Mesendoderm (in vitro differentiated cells): ENCODE measurements at regions not wholly inside any gene's neighbourhood (a gene's known extent, or its start where the extent isn't known, plus 50 kb on each side); places are given as distances from the start of the nearest gene placed in this dataset.

ENCODE experiments used
- DNase-seq: peaks from one replicate; pipeline ENCODE4 v3.0.0; 2013
- H2AK5ac ChIP-seq: 2 replicates; pipeline ENCODE4 v1.6.1; 2013; ENCODE audit warnings: low read length, inconsistent platforms
- H2BK120ac ChIP-seq: 2 replicates; pipeline ENCODE4 v1.6.1; 2013; ENCODE audit warnings: low read depth, mild to moderate bottlenecking, low read length, moderate library complexity, mixed read lengths
- H2BK15ac ChIP-seq: replicated peaks from 2 replicates; pipeline ENCODE4 v1.6.1; 2013; ENCODE audit warnings: low read depth, mild to moderate bottlenecking, moderate library complexity
- H2BK5ac ChIP-seq: 2 replicates; pipeline ENCODE4 v1.6.1; 2013; ENCODE audit warnings: low read length, inconsistent platforms
- H3K18ac ChIP-seq: 2 replicates; pipeline ENCODE4 v1.6.1; 2013; ENCODE audit warnings: mild to moderate bottlenecking, low read length, mixed read lengths
- H3K23ac ChIP-seq: one replicate; pipeline ENCODE4 v1.6.1; 2013; ENCODE audit warnings: low read length
- H3K27ac ChIP-seq: 2 replicates; pipeline ENCODE4 v1.5.1; 2013; ENCODE audit warnings: low read depth, mild to moderate bottlenecking, inconsistent platforms, low read length, moderate library complexity
- H3K27me3 ChIP-seq: 2 replicates; pipeline ENCODE4 v1.6.1; 2013; ENCODE audit warnings: low read length, control low read depth, mild to moderate bottlenecking, inconsistent platforms; ENCODE audit not compliant: insufficient read depth, poor library complexity
- H3K36me3 ChIP-seq: 2 replicates; pipeline ENCODE4 v1.6.1; 2013; ENCODE audit warnings: low read length, inconsistent platforms; ENCODE audit not compliant: control insufficient read depth, insufficient read depth
- H3K4ac ChIP-seq: one replicate; pipeline ENCODE4 v1.6.1; 2013; ENCODE audit warnings: low read depth, mild to moderate bottlenecking, low read length, moderate library complexity
- H3K4me1 ChIP-seq: 2 replicates; pipeline ENCODE4 v1.6.1; 2013; ENCODE audit warnings: low read depth, low read length, inconsistent platforms; ENCODE audit not compliant: control insufficient read depth
- H3K4me2 ChIP-seq: 2 replicates; pipeline ENCODE4 v1.6.1; 2013; ENCODE audit warnings: low read length
- H3K4me3 ChIP-seq: 2 replicates; pipeline ENCODE4 v1.5.1; 2013; ENCODE audit warnings: mild to moderate bottlenecking, low read length
- H3K56ac ChIP-seq: one replicate; pipeline ENCODE4 v1.6.1; 2013; ENCODE audit warnings: low read length
- H3K79me1 ChIP-seq: 2 replicates; pipeline ENCODE4 v1.6.1; 2013; ENCODE audit warnings: low read length, inconsistent platforms
- H3K79me2 ChIP-seq: 2 replicates; pipeline ENCODE4 v1.6.1; 2013; ENCODE audit warnings: mild to moderate bottlenecking, low read length; ENCODE audit not compliant: control insufficient read depth, insufficient read depth
- H3K9ac ChIP-seq: 2 replicates; pipeline ENCODE4 v1.6.1; 2013; ENCODE audit warnings: low read length, inconsistent platforms
- H4K5ac ChIP-seq: one replicate; pipeline ENCODE4 v1.6.1; 2013; ENCODE audit warnings: low read length
- H4K8ac ChIP-seq: one replicate; pipeline ENCODE4 v1.6.1; 2013; ENCODE audit warnings: low read depth, mild to moderate bottlenecking, control low read depth, low read length, moderate library complexity
- WGBS: extraction: QIAGEN DNeasy Blood & Tissue Kit; methylation state at CpG from one replicate; pipeline ENCODE4 v1.1.7; 2013; ENCODE audit warnings: low lambda C conversion rate, missing lambda C conversion rate; ENCODE audit not compliant: insufficient coverage; ENCODE audit errors: extremely low coverage; 5-methylcytosine and 5-hydroxymethylcytosine counted together

GRCh38 chr1:30619619-30620018 lies 103.8 kb downstream of the MATN1 start:
- Histone ChIP-seq H3K4ac (no peak overlapping the region), H4K5ac (no peak overlapping the region), H2BK120ac (no peak overlapping the region), H3K23ac (no peak overlapping the region), H3K4me2 (no peak overlapping the region), H3K27me3 (no peaks in the 10 kb centered on the region), H3K79me1 (no peaks in the 10 kb centered on the region), H3K56ac (no peak overlapping the region), H2BK5ac (no peak overlapping the region), H3K4me1 (peaks cover 3% of the 10 kb centered on the region), H2AK5ac (no peak overlapping the region), H3K79me2 (no peaks in the 10 kb centered on the region), H4K8ac (no peak overlapping the region), H3K18ac (no peak overlapping the region), H2BK15ac (no peak overlapping the region), H3K27ac (no peak overlapping the region), H3K4me3 (no peak overlapping the region), H3K9ac (no peak overlapping the region), H3K36me3 (no peaks in the 10 kb centered on the region)
- DNase-seq: no peak
- 100% methylated on average over 1 of the region's 4 CpGs for WGBS

- Histone ChIP-seq H3K4ac (no peak overlapping the region), H3K4me1 (peaks cover 3% of the 10 kb centered on the region), H2BK15ac (no peak overlapping the region), H3K36me3 (no peaks in the 10 kb centered on the region), H3K56ac (no peak overlapping the region), H2BK5ac (no peak overlapping the region), H3K27me3 (no peaks in the 10 kb centered on the region), H3K4me2 (no peak overlapping the region), H2BK120ac (no peak overlapping the region), H3K18ac (no peak overlapping the region), H4K5ac (no peak overlapping the region), H3K79me2 (no peaks in the 10 kb centered on the region), H3K4me3 (no peak overlapping the region), H4K8ac (no peak overlapping the region), H3K79me1 (no peaks in the 10 kb centered on the region), H3K27ac (no peak overlapping the region), H3K9ac (no peak overlapping the region), H2AK5ac (no peak overlapping the region), H3K23ac (no peak overlapping the region)
- DNase-seq: peak; percentile 83
- WGBS: no CpG with 5 or more reads among the region's 6 CpGs
Observed at GRCh38 chr1:30618335-30618747, 105.0 kb downstream of the MATN1 start.

DNA sequence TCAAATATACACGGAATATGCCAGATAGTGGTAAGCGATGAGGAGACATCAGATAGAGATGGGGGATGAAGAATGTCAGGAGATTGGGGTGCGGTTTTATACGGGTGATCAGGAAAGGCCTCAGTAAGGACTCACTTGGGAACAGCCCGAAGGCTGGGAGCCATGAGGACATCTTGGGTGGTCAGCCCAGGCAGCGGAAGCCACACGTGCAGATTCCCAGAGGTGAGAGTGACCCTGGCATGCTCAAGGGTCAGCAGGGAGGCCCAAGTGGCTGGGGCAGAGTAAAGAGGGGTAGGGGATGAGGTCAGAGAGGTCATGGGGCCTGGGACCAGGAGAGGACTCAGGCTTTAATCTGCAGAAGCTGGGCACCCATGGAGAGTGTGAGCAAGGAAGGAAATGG lies 106.6 kb downstream of the MATN1 start:
- H3K9ac ChIP-seq: no peak overlapping the region
- H3K36me3 ChIP-seq: no peaks in the 10 kb centered on the region
- no peak overlapping the region for H2BK15ac ChIP-seq
- no peaks in the 10 kb centered on the region for H3K79me1 ChIP-seq
- no peak for DNase-seq
- H2AK5ac ChIP-seq: no peak overlapping the region
- no peak overlapping the region for H2BK120ac ChIP-seq
- H3K79me2 ChIP-seq: no peaks in the 10 kb centered on the region
- H3K27me3 ChIP-seq: no peaks in the 10 kb centered on the region
- H3K56ac ChIP-seq: no peak overlapping the region
- no CpG with 5 or more reads among the region's 7 CpGs for WGBS
- H3K4me1 ChIP-seq: peaks cover 3% of the 10 kb centered on the region
- H3K27ac ChIP-seq: no peak overlapping the region
- no peak overlapping the region for H2BK5ac ChIP-seq
- no peak overlapping the region for H4K5ac ChIP-seq
- H3K18ac ChIP-seq: no peak overlapping the region
- no peak overlapping the region for H4K8ac ChIP-seq
- H3K4ac ChIP-seq: no peak overlapping the region
- no peak overlapping the region for H3K4me2 ChIP-seq
- H3K23ac ChIP-seq: no peak overlapping the region
- H3K4me3 ChIP-seq: no peak overlapping the region

DNA sequence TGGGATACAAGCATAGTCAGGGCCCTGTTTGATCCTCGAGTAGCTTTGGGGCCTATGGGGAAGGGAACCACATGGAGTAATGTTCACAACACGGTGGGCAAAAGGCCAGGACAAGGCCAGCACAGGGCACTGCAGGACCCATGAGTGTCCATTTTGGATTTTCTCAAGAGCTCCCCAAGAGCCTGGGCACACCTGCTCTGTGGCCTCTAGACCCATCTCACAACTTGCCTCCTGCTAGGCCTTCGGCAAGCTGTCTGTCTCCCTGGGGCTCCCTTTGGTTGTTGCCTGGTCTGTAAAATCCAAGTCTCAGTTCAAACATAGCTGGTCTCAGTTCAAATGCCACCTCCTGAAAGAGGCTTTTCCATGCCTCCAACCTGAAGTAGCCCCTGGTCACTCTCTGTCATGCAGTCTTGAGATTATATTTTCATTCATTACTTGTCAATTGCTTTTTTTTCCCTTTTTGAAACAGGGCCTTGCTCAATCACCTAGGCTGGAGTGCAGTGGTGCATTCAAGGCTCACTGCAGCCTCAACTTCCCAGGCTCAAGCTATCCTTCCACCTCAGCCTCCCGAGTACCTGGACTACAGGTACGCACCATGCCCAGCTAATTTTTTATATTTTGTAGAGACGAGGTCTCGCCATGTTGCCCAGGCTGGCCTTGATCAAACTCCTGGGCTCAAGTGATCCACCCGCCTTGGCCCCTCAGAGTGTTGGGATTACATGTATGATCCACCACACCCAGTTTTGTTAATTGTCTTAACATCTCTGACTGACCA lies 107.4 kb downstream of the MATN1 start:
- H2BK15ac ChIP-seq: no peak overlapping the region
- H3K79me1 ChIP-seq: no peaks in the 10 kb centered on the region
- no peak overlapping the region for H3K9ac ChIP-seq
- no peak overlapping the region for H3K56ac ChIP-seq
- H3K36me3 ChIP-seq: no peaks in the 10 kb centered on the region
- H3K18ac ChIP-seq: no peak overlapping the region
- H2BK5ac ChIP-seq: no peak overlapping the region
- no peak overlapping the region for H2AK5ac ChIP-seq
- WGBS: no CpG with 5 or more reads among the region's 8 CpGs
- peaks cover 3% of the 10 kb centered on the region for H3K4me1 ChIP-seq
- no peak overlapping the region for H3K4ac ChIP-seq
- H3K79me2 ChIP-seq: no peaks in the 10 kb centered on the region
- H3K4me2 ChIP-seq: no peak overlapping the region
- H3K27ac ChIP-seq: no peak overlapping the region
- no peaks in the 10 kb centered on the region for H3K27me3 ChIP-seq
- no peak overlapping the region for H4K5ac ChIP-seq
- no peak for DNase-seq
- H3K4me3 ChIP-seq: no peak overlapping the region
- H4K8ac ChIP-seq: no peak overlapping the region
- H2BK120ac ChIP-seq: no peak overlapping the region
- H3K23ac ChIP-seq: no peak overlapping the region

GRCh38 chr1:30615076-30615795 lies 108.1 kb downstream of the MATN1 start:
- H3K79me1 ChIP-seq: no peaks in the 10 kb centered on the region
- no peak overlapping the region for H2AK5ac ChIP-seq
- no peak overlapping the region for H2BK15ac ChIP-seq
- H2BK5ac ChIP-seq: no peak overlapping the region
- H3K18ac ChIP-seq: no peak overlapping the region
- H3K23ac ChIP-seq: no peak overlapping the region
- no peak overlapping the region for H3K4me3 ChIP-seq
- no peak overlapping the region for H3K4me2 ChIP-seq
- H3K56ac ChIP-seq: no peak overlapping the region
- no CpG with 5 or more reads among the region's 3 CpGs for WGBS
- no peak overlapping the region for H4K5ac ChIP-seq
- peaks cover 3% of the 10 kb centered on the region for H3K4me1 ChIP-seq
- H2BK120ac ChIP-seq: no peak overlapping the region
- H3K79me2 ChIP-seq: no peaks in the 10 kb centered on the region
- DNase-seq: peak; percentile 60
- H3K36me3 ChIP-seq: no peaks in the 10 kb centered on the region
- H3K9ac ChIP-seq: no peak overlapping the region
- no peaks in the 10 kb centered on the region for H3K27me3 ChIP-seq
- no peak overlapping the region for H4K8ac ChIP-seq
- no peak overlapping the region for H3K4ac ChIP-seq
- no peak overlapping the region for H3K27ac ChIP-seq
